AG04450 (cell line): ENCODE measurements at regions not wholly inside any gene's neighbourhood (a gene's known extent, or its start where the extent isn't known, plus 50 kb on each side); places are given as distances from the start of the nearest gene placed in this dataset.
"Not testable (repeated sequence)": the region's sequence is repeated elsewhere in the genome, so short reads cannot be mapped to it uniquely, and the experiment has no call there.

Experiments
- CTCF ChIA-PET: fragments of 300-600, 350-600 bp; formaldehyde crosslinking; extraction: SDS; loops from one replicate; lab custom pipeline; 2022; ENCODE audit warnings: antibody characterized with exemption, inconsistent platforms; lab: Charles Lee
- POLR2A ChIA-PET: fragments of 350-600 bp; formaldehyde crosslinking; extraction: SDS; loops from one replicate; lab custom pipeline; 2021; ENCODE audit warnings: antibody characterized with exemption, inconsistent platforms; lab: Yijun Ruan, JAX
- DNase-seq: peaks from one replicate; pipeline ENCODE4 v3.0.0-alpha.2; 2011; ENCODE audit warnings: low read depth, low spot score
- H3K27ac ChIP-seq: one replicate; pipeline ENCODE4 v1.5.1; 2012; ENCODE audit warnings: low read depth, low read length, control low read depth
- H3K27me3 ChIP-seq: one replicate; pipeline ENCODE4 v1.6.0; 2012; ENCODE audit warnings: low read length; ENCODE audit not compliant: control insufficient read depth, insufficient read depth
- H3K4me3 ChIP-seq: 2 replicates; pipeline ENCODE4 v1.5.1; 2011; ENCODE audit warnings: mild to moderate bottlenecking, low read depth, low read length, control low read depth
- H3K9me3 ChIP-seq: 2 replicates; pipeline ENCODE4 v1.5.1; 2012; ENCODE audit warnings: low read length; ENCODE audit not compliant: control insufficient read depth, insufficient read depth
- TF ChIP-seq, protein P1 (sequence below): IDR thresholded peaks from 2 replicates; pipeline ENCODE4 v1.5.1; 2011; ENCODE audit warnings: low read depth, low read length, control low read depth, inconsistent platforms

DNA sequence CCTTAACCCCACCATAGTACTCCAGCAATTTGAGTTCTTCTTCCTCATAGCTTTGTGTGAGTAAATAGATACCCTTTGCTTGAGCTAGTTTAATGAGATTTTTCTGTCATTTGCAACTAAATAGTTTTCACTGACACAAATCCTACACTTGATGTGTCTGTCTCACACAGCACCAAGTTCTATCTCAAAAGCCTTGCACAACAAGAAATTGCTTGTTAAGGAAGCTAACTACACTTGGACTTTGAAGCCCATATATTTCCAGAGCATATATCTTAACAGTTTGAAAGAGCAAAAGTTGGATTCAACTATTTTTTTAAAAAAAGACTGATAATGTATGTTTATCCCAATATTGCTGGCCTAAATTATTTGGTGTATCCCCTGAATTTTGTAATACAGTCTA lies 459.2 kb downstream of the ACTL7B start:
- Histone ChIP-seq H3K9me3 (peaks cover 2% of the 10 kb centered on the region), H3K27me3 (no peaks in the 10 kb centered on the region), H3K27ac (no peak overlapping the region), H3K4me3 (no peak overlapping the region)
- ChIA-PET POLR2A (no interaction called here), CTCF (no interaction called here)
- TF ChIP-seq, protein P1, sequence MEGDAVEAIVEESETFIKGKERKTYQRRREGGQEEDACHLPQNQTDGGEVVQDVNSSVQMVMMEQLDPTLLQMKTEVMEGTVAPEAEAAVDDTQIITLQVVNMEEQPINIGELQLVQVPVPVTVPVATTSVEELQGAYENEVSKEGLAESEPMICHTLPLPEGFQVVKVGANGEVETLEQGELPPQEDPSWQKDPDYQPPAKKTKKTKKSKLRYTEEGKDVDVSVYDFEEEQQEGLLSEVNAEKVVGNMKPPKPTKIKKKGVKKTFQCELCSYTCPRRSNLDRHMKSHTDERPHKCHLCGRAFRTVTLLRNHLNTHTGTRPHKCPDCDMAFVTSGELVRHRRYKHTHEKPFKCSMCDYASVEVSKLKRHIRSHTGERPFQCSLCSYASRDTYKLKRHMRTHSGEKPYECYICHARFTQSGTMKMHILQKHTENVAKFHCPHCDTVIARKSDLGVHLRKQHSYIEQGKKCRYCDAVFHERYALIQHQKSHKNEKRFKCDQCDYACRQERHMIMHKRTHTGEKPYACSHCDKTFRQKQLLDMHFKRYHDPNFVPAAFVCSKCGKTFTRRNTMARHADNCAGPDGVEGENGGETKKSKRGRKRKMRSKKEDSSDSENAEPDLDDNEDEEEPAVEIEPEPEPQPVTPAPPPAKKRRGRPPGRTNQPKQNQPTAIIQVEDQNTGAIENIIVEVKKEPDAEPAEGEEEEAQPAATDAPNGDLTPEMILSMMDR, result no peak
- DNase-seq, result no peak

DNA sequence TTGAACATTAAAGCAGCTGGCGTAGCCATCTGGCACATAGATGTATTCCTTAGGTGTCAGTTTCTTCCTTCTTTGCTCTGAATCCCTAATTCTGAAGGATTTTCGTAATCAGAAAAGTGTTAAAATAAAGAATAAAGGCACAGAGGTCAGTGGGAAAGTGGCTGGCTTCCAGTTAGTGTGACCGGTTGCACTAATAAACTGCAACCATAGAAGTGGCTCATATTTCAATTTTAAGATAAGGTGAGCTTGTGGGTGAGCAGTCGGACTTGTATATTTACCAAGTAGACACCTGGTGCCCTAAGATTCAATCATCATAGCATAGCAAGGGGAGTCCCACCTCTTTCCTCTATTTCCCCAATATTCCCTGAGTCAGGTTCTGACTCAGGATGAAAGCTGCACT lies 459.6 kb downstream of the ACTL7B start:
- POLR2A ChIA-PET, result no interaction called here
- TF ChIP-seq, protein P1, result no peak

DNA sequence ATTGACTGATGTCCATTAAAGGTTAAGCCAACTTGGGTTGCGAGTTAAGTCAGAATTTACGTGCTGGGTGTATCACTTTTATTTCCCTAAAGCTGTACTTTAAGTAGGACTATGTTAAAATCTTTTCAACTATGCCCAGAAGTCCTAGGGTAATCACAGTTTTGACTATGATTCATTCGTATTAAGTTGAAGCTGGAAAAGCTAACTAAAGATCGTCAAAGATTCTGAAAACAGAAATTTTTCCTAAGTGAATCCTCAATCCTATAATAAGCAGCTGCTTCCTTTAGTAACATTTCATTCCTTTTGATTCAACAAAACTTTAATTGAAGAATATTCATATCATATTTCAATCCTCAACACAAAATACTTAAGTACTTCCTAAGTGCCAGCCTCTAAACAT lies 460.4 kb downstream of the ACTL7B start:
- TF ChIP-seq, protein P1, result no peak
- ChIA-PET CTCF (no interaction called here), POLR2A (no interaction called here)
- H3K27me3 ChIP-seq, result no peaks in the 10 kb centered on the region
- peaks cover 2% of the 10 kb centered on the region for H3K9me3 ChIP-seq
- H3K4me3 ChIP-seq, result no peak overlapping the region
- no peak for DNase-seq
- H3K27ac ChIP-seq, result no peak overlapping the region

More for the DNA sequence above, 459.6 kb downstream of the ACTL7B start:
- H3K27ac ChIP-seq, result no peak overlapping the region
- no peak for DNase-seq
- CTCF ChIA-PET, result no interaction called here
- no peaks in the 10 kb centered on the region for H3K27me3 ChIP-seq
- H3K9me3 ChIP-seq, result peaks cover 2% of the 10 kb centered on the region
- no peak overlapping the region for H3K4me3 ChIP-seq

DNA sequence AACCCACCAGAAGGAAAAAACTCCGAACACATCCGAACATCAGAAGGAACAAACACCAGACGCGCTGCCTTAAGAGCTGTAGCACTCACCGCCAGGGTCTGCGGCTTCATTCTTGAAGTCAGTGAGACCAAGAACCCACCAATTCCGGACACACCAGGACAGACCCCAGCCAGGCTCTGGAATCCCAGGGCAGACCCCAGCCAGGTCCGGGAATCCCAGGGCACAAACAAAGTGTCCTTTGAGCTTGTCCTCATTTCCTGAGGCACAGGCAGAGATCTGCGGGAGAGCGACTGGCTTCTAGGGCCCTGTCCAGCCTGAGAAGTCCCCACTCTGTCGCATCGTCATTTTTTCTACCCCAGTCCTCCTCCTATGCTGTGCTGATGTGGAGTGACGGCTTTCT lies 461.1 kb downstream of the ACTL7B start:
- CTCF ChIA-PET, result no interaction called here
- Histone ChIP-seq H3K4me3 (no peak overlapping the region), H3K9me3 (peaks cover 2% of the 10 kb centered on the region), H3K27me3 (no peaks in the 10 kb centered on the region), H3K27ac (no peak overlapping the region)
- POLR2A ChIA-PET, result no interaction called here
- TF ChIP-seq, protein P1, result no peak
- DNase-seq, result no peak

DNA sequence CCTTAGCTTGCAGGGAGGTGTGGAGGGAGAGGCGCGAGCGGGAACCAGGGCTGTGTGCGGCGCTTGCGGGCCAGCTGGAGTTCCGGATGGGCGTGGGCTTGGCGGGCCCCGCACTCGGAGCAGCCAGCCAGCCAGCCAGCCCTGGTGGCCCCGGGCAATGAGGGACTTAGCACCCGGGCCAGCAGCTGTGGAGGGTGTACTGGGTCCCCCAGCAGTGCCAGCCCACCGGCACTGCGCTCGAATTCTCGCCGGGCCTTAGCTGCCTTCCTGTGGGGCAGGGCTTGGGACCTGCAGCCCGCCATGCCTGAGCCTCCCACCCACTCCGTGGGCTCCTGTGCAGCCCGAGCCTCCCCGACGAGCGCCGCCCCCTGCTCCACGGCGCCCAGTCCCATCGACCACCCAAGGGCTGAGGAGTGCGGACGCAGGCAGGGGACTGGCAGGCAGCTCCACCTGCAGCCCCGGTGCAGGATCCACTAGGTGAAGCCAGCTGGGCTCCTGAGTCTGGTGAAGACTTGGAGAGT lies 462.2 kb downstream of the ACTL7B start:
- POLR2A ChIA-PET, CTCF ChIA-PET: not testable (repeated sequence)

DNA sequence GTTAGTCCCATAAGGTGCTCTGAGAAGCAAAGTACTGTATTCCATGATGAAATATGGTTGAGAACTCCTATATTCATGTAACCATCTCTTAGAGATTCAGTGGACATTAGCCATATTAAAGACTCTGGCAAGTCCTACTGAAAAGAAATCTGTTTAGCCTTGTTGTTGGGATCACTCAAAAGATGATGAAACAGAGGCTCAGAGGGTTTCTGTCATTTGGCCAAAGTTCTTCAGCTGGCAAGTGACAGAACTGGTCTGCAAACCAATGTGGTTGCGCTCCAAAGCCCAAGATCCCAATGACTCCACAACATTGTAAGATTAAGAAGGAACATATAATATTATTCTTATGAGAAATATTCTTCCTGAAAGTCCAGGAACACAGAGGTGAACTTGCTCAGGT lies 462.9 kb downstream of the ACTL7B start:
- TF ChIP-seq, protein P1, result no peak
- no peak overlapping the region for H3K27ac ChIP-seq
- ChIA-PET CTCF (no interaction called here), POLR2A (no interaction called here)
- no peak overlapping the region for H3K4me3 ChIP-seq
- H3K9me3 ChIP-seq, result peaks cover 2% of the 10 kb centered on the region
- H3K27me3 ChIP-seq, result no peaks in the 10 kb centered on the region
- no peak for DNase-seq

More for the DNA sequence above, 462.2 kb downstream of the ACTL7B start:
- not testable (repeated sequence) for H3K9me3 ChIP-seq, H3K4me3 ChIP-seq, H3K27ac ChIP-seq, DNase-seq, H3K27me3 ChIP-seq
